ENCODE measurements at regions not wholly inside any gene's neighbourhood (a gene's known extent, or its start where the extent isn't known, plus 50 kb on each side); places are given as distances from the start of the nearest gene placed in this dataset.

GRCh38 chr11:39220069-39220468, 2239.4 kb downstream of the LRRC4C start:
- Histone ChIP-seq H3K9me3 (no peaks in the 10 kb centered on the region), H3K36me3 (ENCODE audit: low read depth) (no peaks in the 10 kb centered on the region), H3K4me3 (no peak overlapping the region), H3K4me1 (ENCODE audit: low read depth) (no peaks in the 10 kb centered on the region)
- ATAC-seq (no peak), DNase-seq (no peak)
- intact Hi-C loops (cut with DNase I, micrococcal nuclease): no loop called here
- no peak for TF ChIP-seq CTCF (IDR thresholded peaks at IDR 0.05)

GRCh38 chr11:39209981-39210380, 2249.5 kb downstream of the LRRC4C start:
- intact Hi-C loops (cut with DNase I, micrococcal nuclease): no loop called here
- no peaks in the 10 kb centered on the region for H3K36me3 ChIP-seq (ENCODE audit: low read depth)
- H3K4me3 ChIP-seq: no peak overlapping the region
- no peaks in the 10 kb centered on the region for H3K4me1 ChIP-seq (ENCODE audit: low read depth)
- TF ChIP-seq CTCF (IDR thresholded peaks at IDR 0.05): no peak
- no peaks in the 10 kb centered on the region for H3K9me3 ChIP-seq
- ATAC-seq (no peak), DNase-seq (no peak)

GRCh38 chr11:39205236-39205995, 2254.0 kb downstream of the LRRC4C start:
- Histone ChIP-seq H3K4me3 (no peak overlapping the region), H3K36me3 (ENCODE audit: low read depth) (no peaks in the 10 kb centered on the region), H3K4me1 (ENCODE audit: low read depth) (no peaks in the 10 kb centered on the region), H3K9me3 (peaks cover 6% of the 10 kb centered on the region)
- DNase-seq (no peak), ATAC-seq (no peak)
- TF ChIP-seq CTCF (IDR thresholded peaks at IDR 0.05): no peak
- intact Hi-C loops (cut with DNase I, micrococcal nuclease): no loop called here

- H3K36me3 ChIP-seq (ENCODE audit: low read depth): no peaks in the 10 kb centered on the region
- H3K9me3 ChIP-seq: peaks cover 3% of the 10 kb centered on the region
- H3K4me1 ChIP-seq (ENCODE audit: low read depth): no peaks in the 10 kb centered on the region
- H3K4me3 ChIP-seq: no peak overlapping the region
- ATAC-seq (no peak), DNase-seq (no peak)
- TF ChIP-seq CTCF (IDR thresholded peaks at IDR 0.05): no peak
- intact Hi-C loops (cut with DNase I, micrococcal nuclease): no loop called here
Observed at GRCh38 chr11:39192671-39193070, 2266.8 kb downstream of the LRRC4C start.

- intact Hi-C loops (cut with DNase I, micrococcal nuclease): no loop called here
- Histone ChIP-seq H3K36me3 (ENCODE audit: low read depth) (no peaks in the 10 kb centered on the region), H3K4me3 (no peak overlapping the region), H3K4me1 (ENCODE audit: low read depth) (no peaks in the 10 kb centered on the region), H3K9me3 (peaks cover 3% of the 10 kb centered on the region)
- DNase-seq (no peak), ATAC-seq (no peak)
- TF ChIP-seq CTCF (IDR thresholded peaks at IDR 0.05): no peak
Observed at GRCh38 chr11:39190751-39191150, 2268.7 kb downstream of the LRRC4C start.

- no peak overlapping the region for H3K4me3 ChIP-seq
- no peak for TF ChIP-seq CTCF (IDR thresholded peaks at IDR 0.05)
- no peak for DNase-seq
- H3K9me3 ChIP-seq: no peaks in the 10 kb centered on the region
- intact Hi-C loops (cut with DNase I, micrococcal nuclease): no loop called here
- no peaks in the 10 kb centered on the region for H3K4me1 ChIP-seq (ENCODE audit: low read depth)
- no peak for ATAC-seq
- H3K36me3 ChIP-seq (ENCODE audit: low read depth): no peaks in the 10 kb centered on the region
Observed at GRCh38 chr11:39177678-39178077, 2281.8 kb downstream of the LRRC4C start.

All from mucosa of descending colon (tissue), 3 donors.